ENCODE measurements at regions not wholly inside any gene's neighbourhood (a gene's known extent, or its start where the extent isn't known, plus 50 kb on each side); places are given as distances from the start of the nearest gene placed in this dataset.

GRCh38 chr1:240014051-240014450 lies 77.6 kb upstream of the FMN2 start:
- Histone ChIP-seq H3K4me1 (ENCODE audit: insufficient read depth, low read length) (no peaks in the 10 kb centered on the region), H3K79me2 (ENCODE audit: low read length) (no peaks in the 10 kb centered on the region), H2AFZ (ENCODE audit: low read length) (no peak overlapping the region), H3K27ac (ENCODE audit: low read length) (no peak overlapping the region), H3F3A (ENCODE audit: low read length, unreplicated experiment) (no peaks in the 10 kb centered on the region), H3K9ac (ENCODE audit: low read length) (no peak overlapping the region), H4K20me1 (ENCODE audit: low read length) (no peaks in the 10 kb centered on the region), H3K4me3 (ENCODE audit: low read length) (no peak overlapping the region), H3K9me2 (replicated peaks; ENCODE audit: low read length) (no peaks in the 10 kb centered on the region), H3K27me3 (ENCODE audit: low read length) (no peaks in the 10 kb centered on the region), H3K4me2 (ENCODE audit: low read length) (no peak overlapping the region), H3K36me3 (ENCODE audit: low read depth, low read length) (0 out of 2 replicates have a peak, but pooled peaks cover 4% of the 10 kb centered on the region), H3K9me3 (ENCODE audit: low read length) (peaks cover 12% of the 10 kb centered on the region)
- TF ChIP-seq CTCF (conservative IDR thresholded peaks at IDR 0.05; ENCODE audit: low read depth, low read length) = no peak
- no peak for TF ChIP-seq EZH2phosphoT487 (IDR thresholded peaks at IDR 0.05; ENCODE audit: borderline replicate concordance, low read length)
- no peak for TF ChIP-seq EZH2 (IDR thresholded peaks at IDR 0.05; ENCODE audit: low read length, unreplicated experiment)
- ChIA-PET POLR2A (ENCODE audit: unreplicated experiment) (no interaction called here), CTCF (interaction anchor here (1.3 kb wide), 1 partner anchor 9 kb away, joined by 8 read pairs; no protein-coding TSS in a partner anchor)
- intact Hi-C loops (cut with micrococcal nuclease) = no loop called here
- no peak for ATAC-seq
- no peak for DNase-seq
- BruUV-seq (replicated peaks) = no TSS peak

- Histone ChIP-seq H3K27ac (ENCODE audit: low read length) (no peak overlapping the region), H3K36me3 (ENCODE audit: low read depth, low read length) (0 out of 2 replicates have a peak, but pooled peaks cover 4% of the 10 kb centered on the region), H3K27me3 (ENCODE audit: low read length) (no peaks in the 10 kb centered on the region), H3K9me3 (ENCODE audit: low read length) (peaks cover 12% of the 10 kb centered on the region), H3K9ac (ENCODE audit: low read length) (no peak overlapping the region), H3K79me2 (ENCODE audit: low read length) (no peaks in the 10 kb centered on the region), H3F3A (ENCODE audit: low read length, unreplicated experiment) (no peaks in the 10 kb centered on the region), H3K4me2 (ENCODE audit: low read length) (no peak overlapping the region), H2AFZ (ENCODE audit: low read length) (no peak overlapping the region), H4K20me1 (ENCODE audit: low read length) (no peaks in the 10 kb centered on the region), H3K4me1 (ENCODE audit: insufficient read depth, low read length) (no peaks in the 10 kb centered on the region), H3K4me3 (ENCODE audit: low read length) (no peak overlapping the region), H3K9me2 (replicated peaks; ENCODE audit: low read length) (no peaks in the 10 kb centered on the region)
- no TSS peak for BruUV-seq (replicated peaks)
- POLR2A ChIA-PET (ENCODE audit: unreplicated experiment) = no interaction called here
- ATAC-seq (peak; percentile 95), DNase-seq (peak; percentile 71)
- CTCF ChIA-PET = no interaction called here
- TF ChIP-seq EZH2phosphoT487 (IDR thresholded peaks at IDR 0.05; ENCODE audit: borderline replicate concordance, low read length) = no peak
- intact Hi-C loops (cut with micrococcal nuclease) = no loop called here
Observed at GRCh38 chr1:240018617-240019016, 73.1 kb upstream of the FMN2 start.

- no peak overlapping the region for H3K27ac ChIP-seq (ENCODE audit: low read length)
- no peaks in the 10 kb centered on the region for H3K27me3 ChIP-seq (ENCODE audit: low read length)
- TF ChIP-seq EZH2phosphoT487 (IDR thresholded peaks at IDR 0.05; ENCODE audit: borderline replicate concordance, low read length) (no peak), CTCF (conservative IDR thresholded peaks at IDR 0.05; ENCODE audit: low read depth, low read length) (no peak), EZH2 (IDR thresholded peaks at IDR 0.05; ENCODE audit: low read length, unreplicated experiment) (no peak)
- DNase-seq = no peak
- no peaks in the 10 kb centered on the region for H3K4me1 ChIP-seq (ENCODE audit: insufficient read depth, low read length)
- H2AFZ ChIP-seq (ENCODE audit: low read length) = no peak overlapping the region
- H3K9me2 ChIP-seq (replicated peaks; ENCODE audit: low read length) = no peaks in the 10 kb centered on the region
- intact Hi-C loops (cut with micrococcal nuclease) = no loop called here
- ChIA-PET POLR2A (ENCODE audit: unreplicated experiment) (no interaction called here), CTCF (no interaction called here)
- no TSS peak for BruUV-seq (replicated peaks)
- no peak overlapping the region for H3K9ac ChIP-seq (ENCODE audit: low read length)
- 0 out of 2 replicates have a peak, but pooled peaks cover 4% of the 10 kb centered on the region for H3K36me3 ChIP-seq (ENCODE audit: low read depth, low read length)
- H3K79me2 ChIP-seq (ENCODE audit: low read length) = no peaks in the 10 kb centered on the region
- ATAC-seq = no peak
- peaks cover 12% of the 10 kb centered on the region for H3K9me3 ChIP-seq (ENCODE audit: low read length)
- no peak overlapping the region for H3K4me2 ChIP-seq (ENCODE audit: low read length)
- H3F3A ChIP-seq (ENCODE audit: low read length, unreplicated experiment) = no peaks in the 10 kb centered on the region
- H4K20me1 ChIP-seq (ENCODE audit: low read length) = no peaks in the 10 kb centered on the region
- no peak overlapping the region for H3K4me3 ChIP-seq (ENCODE audit: low read length)
Observed at GRCh38 chr1:240019524-240019923, 72.2 kb upstream of the FMN2 start.

Data from PC-3 (cell line).